Activated CD4-positive, alpha-beta T cell treated with anti-CD3 and anti-CD28 coated beads, Interleukin-2, amount 50 U/mL, for 24 hours (primary cell): ENCODE measurements at regions not wholly inside any gene's neighbourhood (a gene's known extent, or its start where the extent isn't known, plus 50 kb on each side); places are given as distances from the start of the nearest gene placed in this dataset.
A peak's percentile ranks its signal among the peaks of the same experiment; 100 is the strongest.

Source experiments
- DNase-seq, 2 donors: peaks; one replicate each; pipeline ENCODE4 v3.0.0-alpha.2; 2020; ENCODE audit warnings: low read depth in 1 of 2, low spot score in 1 of 2

DNA sequence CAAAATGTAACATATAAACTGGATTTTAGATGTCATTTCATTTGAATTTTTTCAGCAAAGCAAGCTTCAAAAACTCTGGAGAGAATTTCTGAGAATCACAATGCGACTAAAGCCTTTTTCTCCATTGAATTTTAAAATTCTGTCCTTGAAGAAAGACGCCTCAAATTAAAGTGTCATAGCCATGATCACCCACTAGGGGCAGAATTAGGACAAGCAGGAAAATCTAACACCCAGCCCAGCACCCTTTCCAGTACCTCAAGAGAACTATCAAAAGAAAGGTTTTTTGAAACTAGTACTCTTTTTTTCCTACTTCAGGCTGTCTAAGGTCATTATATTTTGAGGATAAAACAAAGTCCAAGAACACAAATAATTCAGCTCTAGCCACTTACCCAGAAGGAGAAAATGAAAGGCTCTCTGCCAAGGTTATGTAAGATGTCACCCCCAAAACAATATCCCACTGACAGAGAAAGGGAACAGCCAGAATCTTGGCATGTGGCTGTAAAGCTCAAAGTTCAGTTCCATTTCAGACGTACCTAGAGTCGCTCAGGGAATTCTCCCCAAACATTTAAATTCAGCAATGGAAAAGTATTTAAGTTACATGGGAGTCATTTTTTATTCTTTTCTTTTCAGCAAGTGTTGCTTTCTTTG, 299.4 kb downstream of the SNX13 start:
- peak in 1 of 2 donors; percentile 15 for DNase-seq

DNA sequence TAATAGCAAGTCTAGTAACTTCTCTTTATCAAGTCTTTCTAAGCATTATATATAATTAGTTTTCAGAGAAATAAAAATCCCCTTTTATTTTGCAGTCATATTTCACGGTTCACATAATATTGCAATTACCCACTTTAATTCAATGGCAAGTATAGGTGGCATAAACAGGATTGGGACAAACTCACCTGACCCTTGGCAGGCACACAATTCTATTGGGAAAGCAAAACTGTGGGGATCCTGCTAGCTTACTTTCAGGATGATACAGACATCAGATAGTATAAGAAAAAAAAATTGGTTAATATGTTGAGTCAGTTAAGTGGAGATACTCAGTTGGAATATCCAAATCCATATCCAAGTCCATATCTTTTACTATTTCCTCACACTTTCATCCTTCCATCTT, 294.8 kb downstream of the SNX13 start:
- no peak for DNase-seq

DNA sequence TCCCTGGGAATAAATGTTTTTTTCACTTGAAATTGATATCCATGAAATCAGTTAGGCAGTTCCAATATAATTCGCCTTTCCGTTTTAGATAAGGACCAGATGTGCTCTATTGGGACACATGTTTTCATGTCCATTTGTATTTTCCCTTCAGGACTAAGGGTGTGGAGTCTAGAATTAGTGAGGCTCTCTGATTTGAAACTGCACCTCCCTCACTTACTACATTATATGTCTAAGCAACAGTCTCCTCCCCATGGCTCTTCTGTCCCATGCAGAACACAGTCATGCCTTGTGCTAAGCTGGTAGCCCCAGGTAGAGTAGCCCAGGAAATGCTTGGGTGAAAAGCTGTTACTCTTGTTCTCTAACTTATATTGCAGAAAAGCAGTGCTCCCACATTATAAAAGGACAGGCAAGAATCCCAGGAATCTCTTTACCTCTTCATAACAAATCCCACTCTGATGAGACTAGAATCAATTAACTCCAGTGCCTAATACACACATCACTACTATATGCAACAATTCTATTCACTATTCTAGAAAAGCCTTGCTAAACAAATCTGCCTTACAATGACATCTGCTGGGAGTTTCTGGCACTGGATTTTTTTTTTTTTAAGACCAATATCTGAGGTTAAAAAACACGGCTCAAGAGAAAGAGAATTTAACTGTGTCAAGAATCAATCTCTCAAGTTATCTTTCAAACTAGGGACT, 293.9 kb downstream of the SNX13 start:
- DNase-seq: no peak

DNA sequence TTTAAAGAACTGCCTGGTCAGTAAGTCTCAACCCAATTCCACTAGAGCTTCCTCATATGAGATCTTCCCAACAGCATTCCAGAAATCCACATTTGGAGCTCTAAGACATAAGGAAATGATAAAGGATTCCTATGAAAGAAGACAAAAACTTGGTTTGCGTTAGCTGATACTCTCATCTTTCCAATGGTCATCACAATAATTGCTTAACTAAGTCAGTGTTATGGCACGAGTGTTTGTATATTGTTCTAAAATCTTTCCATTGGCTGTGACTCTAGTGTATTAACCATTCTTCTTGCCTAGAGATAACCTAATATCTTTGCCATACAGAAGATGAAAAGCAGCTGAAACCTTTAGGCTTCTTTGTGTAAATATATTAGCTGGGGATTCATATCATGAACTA, 289.0 kb downstream of the SNX13 start:
- DNase-seq: no peak

GRCh38 chr7:17651863-17652385, 288.4 kb downstream of the SNX13 start:
- DNase-seq: no peak

DNA sequence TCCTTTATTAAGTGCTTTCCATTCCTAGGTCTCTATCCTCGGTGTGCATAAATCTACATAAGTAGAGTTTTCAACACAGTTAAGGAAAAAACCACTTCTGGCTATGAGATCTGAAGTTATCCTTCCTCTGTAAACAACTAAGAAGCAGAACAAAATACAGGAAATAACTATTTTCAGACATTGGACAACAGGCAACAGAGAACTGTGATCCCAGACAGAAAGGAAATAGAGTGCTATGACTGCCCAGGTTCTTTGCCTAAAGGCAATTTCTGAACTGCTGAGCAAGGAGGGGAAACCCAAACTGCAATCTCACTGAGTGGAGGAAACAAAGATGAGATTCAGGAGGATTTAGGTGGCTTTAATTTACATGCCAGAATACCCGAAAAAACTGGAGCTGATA, 285.4 kb downstream of the SNX13 start:
- DNase-seq: no peak

- no peak for DNase-seq
Observed at GRCh38 chr7:17659126-17659525, 281.2 kb downstream of the SNX13 start.

DNA sequence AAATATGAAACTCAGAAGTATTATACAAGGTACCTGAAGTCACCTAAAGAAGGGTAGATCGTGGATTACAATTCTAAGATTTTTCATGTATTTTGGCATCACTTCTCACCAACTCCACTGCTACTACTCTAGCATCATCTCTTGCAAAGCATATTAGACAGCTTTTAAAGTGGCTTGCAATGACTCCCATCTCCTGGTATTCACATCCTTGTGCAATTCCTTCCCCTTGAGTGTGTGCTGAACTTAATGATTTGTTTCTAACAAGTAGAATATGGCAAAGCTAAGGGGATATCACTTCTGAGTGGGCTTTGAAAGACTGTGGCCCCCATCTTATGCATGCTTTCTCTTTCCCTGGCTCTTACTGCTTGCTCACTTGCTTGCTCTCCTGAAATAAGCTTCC, 280.2 kb downstream of the SNX13 start:
- no peak for DNase-seq

DNA sequence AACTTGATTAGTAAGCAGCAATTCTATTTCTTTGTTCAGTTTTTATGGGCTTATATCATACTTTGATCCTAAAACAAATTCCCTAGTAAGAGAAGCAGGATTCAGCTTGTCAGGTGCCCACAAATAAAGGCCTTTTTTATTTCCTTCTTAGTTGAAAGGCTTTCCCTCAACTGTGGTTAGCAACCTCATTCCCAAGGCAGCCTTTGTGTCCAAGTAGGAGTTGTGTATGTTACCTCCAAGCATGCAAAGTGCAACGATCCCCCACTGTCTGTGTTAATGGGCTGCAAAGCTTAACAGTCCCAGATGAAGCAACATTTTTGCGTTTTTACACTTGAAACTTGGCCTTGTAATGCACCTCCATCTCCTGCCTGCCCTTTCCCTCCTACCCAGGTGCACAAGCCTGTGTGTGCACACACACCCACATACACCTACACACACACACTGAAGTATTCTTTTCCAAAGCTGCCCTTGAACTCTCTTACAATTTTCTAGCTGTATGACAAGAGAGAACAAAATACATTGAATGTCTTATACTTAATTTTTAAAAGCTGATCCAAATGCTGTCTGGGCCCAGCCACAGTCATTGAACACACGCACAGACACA, 278.2 kb downstream of the SNX13 start:
- DNase-seq: no peak

DNA sequence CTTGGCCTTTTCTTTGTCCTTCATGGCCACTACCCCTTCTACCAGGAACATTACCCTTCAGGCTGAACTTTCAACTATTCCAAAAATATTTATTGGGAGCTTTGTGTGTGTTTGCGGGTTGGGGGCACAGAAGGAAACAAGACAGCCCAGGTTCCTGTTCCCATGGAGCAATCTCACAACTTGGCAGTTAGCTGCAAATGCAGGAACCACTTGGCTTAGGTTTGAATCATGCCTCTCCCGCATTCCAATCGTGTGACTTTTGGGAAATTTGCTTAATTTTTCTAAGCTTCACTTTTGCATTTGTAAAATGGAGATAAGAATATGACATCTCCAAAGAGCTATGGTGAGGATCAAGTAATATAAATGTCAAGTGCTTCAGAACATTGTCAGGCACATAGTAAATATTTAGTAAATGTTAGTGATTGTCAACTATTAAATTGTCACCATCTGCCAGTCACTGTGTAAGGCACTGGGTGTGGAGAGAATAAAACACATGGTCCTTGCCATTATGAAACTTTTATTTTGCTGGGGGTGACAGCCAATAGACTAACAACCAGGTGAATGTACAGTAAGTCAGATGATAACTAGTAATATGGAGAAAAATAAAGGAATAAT, 277.1 kb downstream of the SNX13 start:
- no peak for DNase-seq

- no peak for DNase-seq
Observed at GRCh38 chr7:17665029-17665428, 275.3 kb downstream of the SNX13 start.

GRCh38 chr7:17668122-17668521, 272.2 kb downstream of the SNX13 start:
- no peak for DNase-seq

GRCh38 chr7:17669204-17669603, 271.1 kb downstream of the SNX13 start:
- no peak for DNase-seq

DNA sequence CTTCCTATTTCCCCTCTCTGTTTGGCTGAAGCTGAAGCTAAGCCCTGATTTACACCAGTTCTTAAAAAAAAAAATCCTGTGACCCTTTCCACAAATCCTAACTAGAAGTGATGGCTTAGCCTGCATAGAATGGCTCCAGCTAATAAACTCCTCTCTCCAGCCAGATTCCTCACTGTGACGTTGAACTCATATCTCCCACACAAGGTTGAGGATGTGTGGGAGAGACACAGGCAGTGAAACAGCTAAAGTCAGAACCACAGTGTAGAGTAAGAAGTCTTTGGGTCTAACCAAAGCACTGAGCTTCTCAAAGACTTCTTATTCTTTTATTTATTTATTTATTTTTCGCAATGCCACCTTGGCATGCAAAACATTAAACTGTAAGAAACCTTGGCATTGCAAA, 268.3 kb downstream of the SNX13 start:
- DNase-seq: no peak

DNA sequence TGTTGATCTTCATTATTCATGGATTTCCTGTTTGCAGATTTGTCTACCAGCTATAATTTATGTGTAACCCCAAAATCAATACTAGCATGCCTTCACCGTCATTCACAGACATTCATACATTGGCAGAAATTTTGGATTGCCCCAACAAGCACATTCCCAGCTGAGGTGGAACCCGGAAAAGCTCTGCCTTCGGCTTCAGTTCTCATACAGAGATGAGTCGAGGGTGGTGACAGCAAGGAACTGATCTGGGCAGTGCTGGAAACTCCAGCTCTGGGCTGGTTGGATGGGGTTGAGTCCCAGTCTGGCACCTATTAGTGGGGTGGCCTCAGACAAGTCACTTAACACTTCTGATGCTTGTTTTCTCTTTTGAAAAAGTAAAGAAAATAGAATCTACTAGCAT, 267.5 kb downstream of the SNX13 start:
- DNase-seq: no peak

DNA sequence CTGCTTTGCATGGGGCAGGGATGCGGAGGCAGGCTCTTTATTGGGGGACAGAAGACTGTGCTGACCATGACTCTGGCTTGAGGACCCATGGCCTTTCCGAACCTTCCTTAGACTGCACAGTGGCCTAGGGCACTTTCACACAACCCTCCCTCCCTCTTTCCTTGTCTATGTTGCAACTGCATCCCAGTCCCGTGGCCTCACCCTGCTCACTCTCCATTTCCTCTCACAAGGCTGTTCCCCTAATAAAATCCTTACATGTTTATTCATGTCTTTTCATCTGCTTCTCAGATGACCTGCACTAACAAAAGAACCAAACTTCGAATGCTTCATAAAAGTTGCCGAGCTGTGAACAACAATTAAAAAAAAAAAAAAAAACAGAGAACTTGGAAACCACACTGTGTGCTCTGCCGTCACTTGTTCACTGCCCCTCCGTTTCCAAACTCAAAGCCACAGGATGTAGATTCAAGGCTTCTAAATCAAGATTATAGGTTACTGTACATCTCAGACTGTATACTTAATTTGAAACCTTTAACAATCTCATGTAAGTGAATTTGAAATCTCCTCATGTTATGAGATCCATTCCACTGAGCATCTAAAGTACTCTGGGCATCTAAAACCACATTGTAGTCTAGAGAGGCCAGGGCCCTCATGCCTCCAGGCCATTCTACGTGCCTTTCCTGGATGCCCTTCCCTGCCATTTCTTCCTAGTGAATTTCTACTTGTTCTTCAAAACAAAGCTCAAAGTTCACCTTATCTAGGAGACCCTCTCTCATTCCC, 265.9 kb downstream of the SNX13 start:
- DNase-seq: no peak

DNA sequence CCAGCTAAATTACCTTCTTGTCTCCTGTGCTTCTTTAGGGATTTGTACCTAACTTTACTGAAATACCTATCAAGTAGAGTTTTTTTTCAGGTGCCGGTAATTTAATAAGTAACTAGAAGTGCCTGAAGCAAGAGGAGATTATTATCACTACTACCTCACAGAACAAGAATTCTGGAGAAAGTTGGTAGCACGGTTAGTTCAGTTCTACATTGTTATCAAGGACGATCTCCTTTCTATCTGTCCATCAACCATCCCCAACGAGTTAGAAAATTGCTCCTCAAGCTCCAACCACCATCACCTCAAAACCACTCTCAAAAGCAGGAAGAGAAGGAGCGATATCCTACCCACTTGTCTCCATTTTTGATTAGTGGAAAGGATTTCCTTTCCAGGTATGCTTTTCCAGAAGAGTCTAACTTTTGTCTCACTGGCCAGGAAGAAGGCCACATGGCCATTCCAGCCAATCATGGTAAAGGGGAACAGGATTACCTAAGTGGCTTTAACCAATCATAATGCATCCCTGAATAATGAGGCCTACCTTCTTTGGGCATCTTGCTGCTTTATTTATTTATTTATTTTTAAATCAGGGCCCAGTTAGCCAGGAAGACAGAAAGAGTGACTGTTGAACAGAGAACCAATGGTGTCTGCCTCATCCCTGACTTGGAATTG, 265.2 kb downstream of the SNX13 start:
- DNase-seq: no peak

DNA sequence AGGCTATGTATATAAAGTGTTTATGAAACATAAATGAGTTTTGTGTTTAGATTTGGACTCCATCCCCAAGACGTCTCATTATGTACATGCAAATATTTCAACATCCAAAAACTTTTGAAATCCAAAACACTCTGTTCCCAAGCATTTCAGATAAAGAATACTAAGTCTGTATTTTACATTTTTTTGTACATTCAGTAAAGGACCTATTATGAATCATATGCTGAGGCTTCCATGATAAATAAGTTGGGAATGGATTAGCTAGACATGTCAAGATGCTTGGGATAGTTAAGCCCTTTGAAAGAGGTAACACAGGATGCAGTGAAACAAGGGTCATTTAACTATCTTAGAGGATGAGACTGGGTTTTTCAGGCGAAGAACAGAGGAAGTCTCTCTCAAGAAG, 262.9 kb downstream of the SNX13 start:
- no peak for DNase-seq

GRCh38 chr7:17678896-17679295, 261.4 kb downstream of the SNX13 start:
- DNase-seq: no peak

DNA sequence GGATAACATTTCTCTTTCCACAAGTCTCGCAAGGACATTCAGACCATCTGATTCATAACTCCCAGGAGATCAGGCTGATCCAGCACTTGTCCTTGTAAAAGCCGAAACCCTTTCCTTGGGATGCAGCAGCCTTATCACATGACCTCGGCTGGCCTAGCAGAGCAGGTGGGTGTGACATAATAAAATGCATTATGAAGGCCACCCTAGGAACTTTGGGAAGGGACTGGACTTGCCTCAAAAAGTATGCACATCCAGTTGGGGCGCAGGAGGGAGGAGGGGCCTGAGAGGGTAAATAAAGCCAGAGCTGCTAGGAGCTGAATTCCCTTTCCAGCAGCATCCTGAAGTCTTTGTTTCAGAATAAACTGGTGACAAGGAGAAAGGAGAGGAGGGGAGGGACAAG, 260.8 kb downstream of the SNX13 start:
- DNase-seq: no peak

GRCh38 chr7:17680026-17680425, 260.3 kb downstream of the SNX13 start:
- no peak for DNase-seq
